HEK293T (cell line): ENCODE measurements at regions not wholly inside any gene's neighbourhood (a gene's known extent, or its start where the extent isn't known, plus 50 kb on each side); places are given as distances from the start of the nearest gene placed in this dataset.

Source experiments
- CTCF ChIA-PET: fragments of 350-600 bp; formaldehyde crosslinking; extraction: SDS; loops from one replicate; lab custom pipeline; 2021; ENCODE audit warnings: antibody characterized with exemption, inconsistent platforms; lab: Yijun Ruan, JAX
- POLR2A ChIA-PET: fragments of 350-600 bp; formaldehyde crosslinking; extraction: SDS; loops from one replicate; lab custom pipeline; 2020; ENCODE audit warnings: antibody characterized with exemption, inconsistent platforms; lab: Yijun Ruan, JAX
- DNase-seq: peaks from one replicate; pipeline ENCODE4 v3.0.0; 2012; ENCODE audit warnings: mixed read lengths; ENCODE audit errors: extremely low spot score
- ARNT ChIP-seq: fragments of 450-650 bp; IDR thresholded peaks from 2 replicates; pipeline ENCODE4 v1.6.1; 2017; ENCODE audit warnings: mild to moderate bottlenecking
- BHLHE40 ChIP-seq: fragments of 450-650 bp; IDR thresholded peaks from 2 replicates; pipeline ENCODE4 v1.6.1; 2016; ENCODE audit warnings: mild to moderate bottlenecking, moderate library complexity, borderline replicate concordance
- CTBP1 ChIP-seq: fragments of 450-650 bp; IDR thresholded peaks from 2 replicates; pipeline ENCODE4 v1.6.1; 2016; ENCODE audit warnings: borderline replicate concordance
- ELF4 ChIP-seq: fragments of 450-650 bp; IDR thresholded peaks from 2 replicates; pipeline ENCODE4 v1.6.1; 2017; ENCODE audit warnings: antibody characterized with exemption
- FOXA1 ChIP-seq: fragments of 450-650 bp; IDR thresholded peaks from 2 replicates; pipeline ENCODE4 v1.6.1; 2016; ENCODE audit warnings: mild to moderate bottlenecking
- FOXK2 ChIP-seq: fragments of 450-650 bp; IDR thresholded peaks from 2 replicates; pipeline ENCODE4 v1.6.1; 2016; ENCODE audit warnings: mild to moderate bottlenecking
- FOXM1 ChIP-seq: fragments of 450-650 bp; IDR thresholded peaks from 2 replicates; pipeline ENCODE4 v1.6.1; 2017; ENCODE audit warnings: mild to moderate bottlenecking, borderline replicate concordance
- HDGF ChIP-seq: fragments of 450-650 bp; IDR thresholded peaks from 2 replicates; pipeline ENCODE4 v1.6.1; 2017; ENCODE audit warnings: antibody characterized with exemption, borderline replicate concordance
- L3MBTL2 ChIP-seq: fragments of 450-650 bp; conservative IDR thresholded peaks from 2 replicates; pipeline ENCODE4 v1.6.1; 2016; ENCODE audit warnings: mild to moderate bottlenecking
- LEF1 ChIP-seq: fragments of 450-650 bp; IDR thresholded peaks from 2 replicates; pipeline ENCODE4 v1.6.1; 2017; ENCODE audit warnings: mild to moderate bottlenecking, borderline replicate concordance
- NFRKB ChIP-seq: fragments of 450-650 bp; IDR thresholded peaks from 2 replicates; pipeline ENCODE4 v1.6.1; 2016; ENCODE audit warnings: mild to moderate bottlenecking, moderate library complexity
- SP1 ChIP-seq: fragments of 450-650 bp; IDR thresholded peaks from 2 replicates; pipeline ENCODE4 v1.6.1; 2017
- SUZ12 ChIP-seq: fragments of 450-650 bp; IDR thresholded peaks from 2 replicates; pipeline ENCODE4 v1.6.1; 2016; ENCODE audit warnings: mild to moderate bottlenecking
- TARDBP ChIP-seq: fragments of 450-650 bp; IDR thresholded peaks from 2 replicates; pipeline ENCODE4 v1.6.1; 2016
- ZNF384 ChIP-seq: fragments of 450-650 bp; IDR thresholded peaks from 2 replicates; pipeline ENCODE4 v1.6.1; 2016
- TF ChIP-seq, protein P1 (sequence below): fragments of 450-650 bp; IDR thresholded peaks from 2 replicates; pipeline ENCODE4 v1.6.1; 2016

DNA sequence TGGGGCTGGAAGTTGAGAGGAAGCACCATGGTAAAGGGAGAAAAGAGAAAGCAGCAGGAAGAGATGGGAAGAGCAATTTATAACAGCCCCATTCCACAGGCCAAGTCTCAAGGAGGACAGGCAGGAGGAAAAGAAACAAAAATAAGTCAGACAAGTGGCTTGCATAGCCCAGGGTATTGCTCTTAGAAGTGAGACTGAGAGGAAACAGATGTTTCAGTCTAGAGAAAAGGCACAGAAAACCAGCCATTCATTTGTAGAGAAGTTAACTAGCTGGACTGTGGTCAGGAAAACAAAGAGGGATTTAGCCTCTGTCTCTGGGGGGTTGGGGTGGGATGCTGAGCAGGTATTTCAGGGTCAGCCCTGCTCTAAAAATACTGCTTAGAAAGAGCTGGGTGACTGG, 175.0 kb upstream of the ARHGEF9 start:
- CTCF ChIA-PET, result no interaction called here
- TF ChIP-seq LEF1 (no peak), SP1 (no peak), ARNT (no peak), HDGF (no peak), FOXM1 (no peak), FOXA1 (no peak), CTBP1 (no peak), TARDBP (no peak), NFRKB (no peak), SUZ12 (no peak), L3MBTL2 (no peak), ZNF384 (no peak), ELF4 (no peak), BHLHE40 (no peak), FOXK2 (no peak)
- TF ChIP-seq, protein P1, sequence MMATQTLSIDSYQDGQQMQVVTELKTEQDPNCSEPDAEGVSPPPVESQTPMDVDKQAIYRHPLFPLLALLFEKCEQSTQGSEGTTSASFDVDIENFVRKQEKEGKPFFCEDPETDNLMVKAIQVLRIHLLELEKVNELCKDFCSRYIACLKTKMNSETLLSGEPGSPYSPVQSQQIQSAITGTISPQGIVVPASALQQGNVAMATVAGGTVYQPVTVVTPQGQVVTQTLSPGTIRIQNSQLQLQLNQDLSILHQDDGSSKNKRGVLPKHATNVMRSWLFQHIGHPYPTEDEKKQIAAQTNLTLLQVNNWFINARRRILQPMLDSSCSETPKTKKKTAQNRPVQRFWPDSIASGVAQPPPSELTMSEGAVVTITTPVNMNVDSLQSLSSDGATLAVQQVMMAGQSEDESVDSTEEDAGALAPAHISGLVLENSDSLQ, result no peak
- no peak for DNase-seq
- POLR2A ChIA-PET, result no interaction called here

DNA sequence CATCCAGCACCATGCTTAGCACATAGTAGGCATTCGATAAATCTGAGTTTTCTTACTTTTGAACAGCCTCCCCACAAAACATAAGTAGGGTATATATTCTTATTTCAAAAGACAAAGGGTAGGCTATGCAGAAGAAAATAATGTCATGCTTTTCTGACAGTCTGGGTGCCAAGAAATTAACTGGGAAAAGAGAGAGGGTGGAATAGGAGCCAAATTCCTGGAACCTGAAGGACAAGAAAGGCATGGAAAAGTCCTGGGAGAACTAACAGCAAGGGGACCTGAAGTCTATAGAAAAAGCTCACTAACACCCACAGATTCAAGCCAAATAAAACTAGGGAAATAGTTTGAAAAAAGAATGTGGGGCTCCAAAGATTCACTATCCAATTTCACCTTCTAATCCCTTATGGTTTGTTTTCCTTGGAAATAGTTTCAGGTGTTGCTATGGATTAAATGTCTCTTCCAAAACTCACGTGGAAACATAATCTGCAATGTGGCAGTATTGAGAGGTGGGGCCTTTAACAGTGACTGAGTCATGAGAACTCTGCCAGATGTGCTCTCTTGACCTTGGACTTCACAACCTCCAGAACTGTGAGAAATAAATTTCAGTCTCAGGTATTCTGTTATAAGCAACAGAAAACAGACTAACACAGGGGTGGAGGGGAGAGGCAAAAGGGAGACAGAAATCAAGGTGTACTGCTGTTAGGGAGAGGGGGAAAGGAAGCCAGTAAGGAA, 173.3 kb upstream of the ARHGEF9 start:
- ChIA-PET POLR2A (no interaction called here), CTCF (no interaction called here)
- no peak for TF ChIP-seq L3MBTL2
- TF ChIP-seq, protein P1, result no peak
- no peak for TF ChIP-seq ARNT
- TF ChIP-seq SUZ12, result no peak
- no peak for TF ChIP-seq FOXA1
- no peak for TF ChIP-seq SP1
- no peak for TF ChIP-seq ELF4
- TF ChIP-seq LEF1, result no peak
- no peak for TF ChIP-seq CTBP1
- no peak for TF ChIP-seq FOXM1
- no peak for TF ChIP-seq ZNF384
- TF ChIP-seq HDGF, result no peak
- TF ChIP-seq TARDBP, result no peak
- no peak for DNase-seq

DNA sequence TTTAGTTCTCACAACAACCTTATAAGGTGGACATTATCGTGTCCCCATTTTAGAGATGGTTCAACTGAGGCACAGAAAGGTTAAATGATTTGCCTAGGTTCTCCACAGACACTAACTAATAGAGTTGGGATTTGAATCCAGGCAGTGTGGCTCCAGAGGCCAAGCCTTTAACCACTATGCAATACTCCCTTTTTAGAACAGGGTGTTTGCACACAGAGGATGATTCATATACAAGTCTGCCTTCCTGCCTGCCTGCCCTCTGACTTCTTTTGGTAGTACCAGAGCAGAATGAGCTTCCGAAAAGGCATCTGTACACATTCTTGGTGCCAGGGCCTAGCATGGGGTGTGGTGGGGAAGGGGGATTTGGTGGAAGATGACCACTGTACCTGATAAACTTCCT, 150.8 kb upstream of the ARHGEF9 start:
- DNase-seq, result no peak
- POLR2A ChIA-PET, result no interaction called here
- TF ChIP-seq SP1 (no peak), ARNT (no peak), ZNF384 (no peak), FOXM1 (no peak), FOXK2 (no peak), HDGF (no peak), NFRKB (no peak), L3MBTL2 (no peak), FOXA1 (no peak), CTBP1 (no peak), SUZ12 (no peak), TARDBP (no peak), LEF1 (no peak), ELF4 (no peak), BHLHE40 (no peak)
- TF ChIP-seq, protein P1, result no peak

DNA sequence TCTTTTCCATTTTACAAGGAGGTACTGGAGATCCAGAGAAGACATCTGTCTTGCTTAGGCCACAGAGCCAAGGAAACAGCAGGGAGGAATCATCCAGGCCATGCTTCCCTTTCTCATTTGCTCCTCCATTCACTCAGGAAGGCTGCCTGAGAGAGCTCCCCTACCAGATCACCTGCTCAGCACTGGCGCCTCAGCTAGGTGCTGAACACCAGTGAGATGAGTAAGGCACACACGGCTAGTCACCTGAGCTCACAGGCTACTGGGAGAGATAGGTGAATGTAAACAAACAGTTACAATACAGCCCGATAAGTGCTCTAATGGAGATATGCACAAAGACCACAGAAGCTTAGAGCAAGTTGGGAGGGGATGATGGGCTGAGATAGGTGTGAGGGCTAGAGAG, 149.8 kb upstream of the ARHGEF9 start:
- DNase-seq, result no peak
- TF ChIP-seq FOXM1 (no peak), LEF1 (no peak), SP1 (no peak), TARDBP (no peak), ELF4 (no peak), L3MBTL2 (no peak), BHLHE40 (no peak), ZNF384 (no peak)
- TF ChIP-seq, protein P1, result no peak
- CTCF ChIA-PET, result no interaction called here
- POLR2A ChIA-PET, result no interaction called here

More for the DNA sequence above, 150.8 kb upstream of the ARHGEF9 start:
- CTCF ChIA-PET, result no interaction called here

DNA sequence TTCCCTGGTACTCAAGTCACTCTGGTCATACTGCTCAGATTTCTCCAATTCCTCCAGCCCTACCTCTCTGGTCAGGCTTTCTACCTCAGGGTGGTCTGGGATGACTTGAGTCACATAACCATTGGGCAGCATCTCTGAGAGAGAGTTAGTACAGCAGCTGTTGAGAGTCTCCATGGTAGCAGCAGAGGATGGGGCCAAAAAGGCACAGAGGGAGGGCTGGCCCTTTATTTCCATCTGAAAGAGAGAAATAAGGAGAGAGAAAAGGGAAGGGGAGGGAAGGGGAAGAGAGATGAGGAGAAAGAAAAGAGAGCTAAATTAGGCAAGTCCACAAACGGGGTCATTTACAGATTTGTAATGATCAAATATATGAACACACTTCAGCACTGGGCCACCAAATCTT, 149.1 kb upstream of the ARHGEF9 start:
- TF ChIP-seq ELF4 (no peak), FOXM1 (no peak), FOXA1 (no peak), L3MBTL2 (no peak), NFRKB (no peak), LEF1 (no peak), ARNT (no peak), ZNF384 (no peak), BHLHE40 (no peak), CTBP1 (no peak)
- TF ChIP-seq, protein P1, result no peak
- ChIA-PET CTCF (interaction anchor here (0.8 kb wide), 1 partner anchor 15 kb away, joined by 3 read pairs; no protein-coding TSS in a partner anchor), POLR2A (no interaction called here)
- DNase-seq, result no peak
